Astrocyte of the spinal cord (primary cell): ENCODE measurements at regions not wholly inside any gene's neighbourhood (a gene's known extent, or its start where the extent isn't known, plus 50 kb on each side); places are given as distances from the start of the nearest gene placed in this dataset.

Experiments used
- DNase-seq: peaks from one replicate; pipeline ENCODE4 v3.0.0; 2011; ENCODE audit warnings: low read depth, low spot score
- H3K4me3 ChIP-seq: 2 replicates; pipeline ENCODE4 v1.5.1; 2011; ENCODE audit warnings: low read depth, mild to moderate bottlenecking, low read length, moderate library complexity
- CTCF ChIP-seq: IDR thresholded peaks from 2 replicates; pipeline ENCODE4 v1.5.1; 2012; ENCODE audit warnings: low read depth, mild to moderate bottlenecking, low read length, inconsistent platforms
- in situ Hi-C: cut with HindIII; loops from 2 replicates; pipeline ENCODE4 v1.10.0; 2017; ENCODE audit warnings: low sequenced_read_pairs

GRCh38 chr18:28485210-28485801 is 308.4 kb upstream of the CDH2 start:
- H3K4me3 ChIP-seq, result no peak overlapping the region
- TF ChIP-seq CTCF, result no peak
- no peak for DNase-seq
- in situ Hi-C loops, result no loop called here

- in situ Hi-C loops, result no loop called here
- DNase-seq, result no peak
- no peak overlapping the region for H3K4me3 ChIP-seq
- no peak for TF ChIP-seq CTCF
Observed at GRCh38 chr18:28478531-28478930, 301.6 kb upstream of the CDH2 start.

- in situ Hi-C loops, result no loop called here
Observed at GRCh38 chr18:28476302-28476701, 299.4 kb upstream of the CDH2 start.

GRCh38 chr18:28469946-28470345 is 293.0 kb upstream of the CDH2 start:
- in situ Hi-C loops, result no loop called here
- no peak for DNase-seq
- no peak overlapping the region for H3K4me3 ChIP-seq
- no peak for TF ChIP-seq CTCF

More at GRCh38 chr18:28476302-28476701, 299.4 kb upstream of the CDH2 start:
- DNase-seq, result no peak
- TF ChIP-seq CTCF, result no peak
- no peak overlapping the region for H3K4me3 ChIP-seq

GRCh38 chr18:28468901-28469300 is 292.0 kb upstream of the CDH2 start:
- in situ Hi-C loops, result no loop called here
- H3K4me3 ChIP-seq, result no peak overlapping the region
- TF ChIP-seq CTCF, result no peak
- no peak for DNase-seq

- no peak overlapping the region for H3K4me3 ChIP-seq
- no peak for TF ChIP-seq CTCF
- no peak for DNase-seq
- in situ Hi-C loops, result no loop called here
Observed at GRCh38 chr18:28466204-28466603, 289.3 kb upstream of the CDH2 start.

GRCh38 chr18:28459587-28459986 is 282.7 kb upstream of the CDH2 start:
- H3K4me3 ChIP-seq, result no peak overlapping the region
- no peak for DNase-seq
- in situ Hi-C loops, result no loop called here
- no peak for TF ChIP-seq CTCF
